GM19372 (cell line): ENCODE measurements at regions not wholly inside any gene's neighbourhood (a gene's known extent, or its start where the extent isn't known, plus 50 kb on each side); places are given as distances from the start of the nearest gene placed in this dataset.

Source experiments
- ATAC-seq: cut with Tn5 transposase; IDR thresholded peaks from one replicate; pipeline ENCODE4 v1.9.1; 2021; ENCODE audit warnings: mild to moderate bottlenecking, low read depth, moderate library complexity; ENCODE audit not compliant: unreplicated experiment

DNA sequence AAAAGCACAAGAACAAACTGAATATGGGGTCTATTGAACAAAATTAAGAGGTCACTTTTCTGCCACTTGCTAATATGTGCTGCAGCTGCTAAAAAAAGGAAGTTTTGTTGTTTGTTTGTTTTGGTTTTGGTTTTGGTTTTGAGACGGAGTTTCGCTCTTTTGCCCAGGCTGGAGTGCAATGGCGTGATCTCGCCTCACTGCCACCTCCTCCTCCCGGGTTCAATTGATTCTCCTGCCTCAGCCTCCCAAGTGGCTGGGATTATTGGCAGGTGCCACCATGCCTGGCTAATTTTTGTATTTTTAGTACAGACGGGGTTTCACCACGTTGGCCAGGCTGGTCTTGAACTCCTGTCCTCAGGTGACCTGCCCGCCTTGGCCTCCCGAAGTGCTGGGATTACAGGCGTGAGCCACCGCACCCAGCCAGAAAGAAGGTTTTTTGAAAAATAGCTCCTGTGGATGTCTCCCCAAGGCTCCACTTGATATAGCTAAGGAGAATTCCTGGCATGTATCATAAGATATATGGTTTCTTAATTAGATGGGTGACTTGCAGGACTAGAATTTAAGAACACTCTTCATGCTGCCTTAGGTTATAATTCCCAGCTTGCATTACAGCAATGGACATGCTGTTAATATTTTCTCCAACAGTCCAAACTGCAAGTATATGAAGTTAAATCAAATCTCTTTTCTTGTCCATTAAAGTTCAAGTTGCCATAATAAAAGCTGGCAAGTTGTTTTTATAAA is 237.6 kb upstream of the AMIGO2 start:
- peak; percentile 47 for ATAC-seq

DNA sequence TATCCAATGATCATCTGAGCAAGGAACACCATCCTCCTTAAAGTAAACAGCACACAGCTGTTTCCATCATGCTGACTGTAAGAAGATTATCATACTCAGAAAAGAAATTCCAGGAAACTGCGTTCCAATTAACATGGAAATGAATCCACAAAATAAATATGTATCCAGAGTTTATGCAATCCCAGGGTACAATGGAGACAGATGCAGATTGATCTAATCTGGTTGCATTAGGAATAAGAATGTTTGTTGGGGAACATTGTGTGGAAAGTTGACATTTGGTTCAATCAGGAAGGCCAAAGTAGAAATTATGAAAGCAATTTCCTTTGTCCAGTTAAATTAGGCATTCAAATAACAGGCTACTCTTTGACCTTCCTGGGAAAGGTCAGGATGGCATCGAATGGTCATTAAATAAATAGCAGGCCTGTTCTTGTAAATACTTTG is 236.9 kb upstream of the AMIGO2 start:
- no peak for ATAC-seq

DNA sequence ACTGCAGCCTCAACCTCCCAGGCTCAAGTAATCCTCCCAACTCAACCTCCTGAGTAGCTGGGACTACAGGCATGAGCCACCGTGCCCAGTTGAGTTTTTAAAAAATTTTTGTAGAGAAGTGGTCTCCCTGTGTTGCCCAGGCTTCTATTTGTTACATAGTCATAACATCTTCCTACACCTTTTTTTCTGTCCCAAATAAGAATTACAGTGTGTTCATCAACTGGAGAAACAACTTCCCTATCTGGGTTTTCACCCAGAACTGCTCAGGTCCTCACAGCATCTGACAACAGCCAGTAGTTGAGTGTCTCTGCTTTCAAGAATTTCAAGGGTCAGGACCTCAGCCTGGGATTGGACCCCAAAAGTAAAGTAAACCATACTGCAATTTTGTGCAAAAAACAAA is 235.2 kb upstream of the AMIGO2 start:
- ATAC-seq = no peak

DNA sequence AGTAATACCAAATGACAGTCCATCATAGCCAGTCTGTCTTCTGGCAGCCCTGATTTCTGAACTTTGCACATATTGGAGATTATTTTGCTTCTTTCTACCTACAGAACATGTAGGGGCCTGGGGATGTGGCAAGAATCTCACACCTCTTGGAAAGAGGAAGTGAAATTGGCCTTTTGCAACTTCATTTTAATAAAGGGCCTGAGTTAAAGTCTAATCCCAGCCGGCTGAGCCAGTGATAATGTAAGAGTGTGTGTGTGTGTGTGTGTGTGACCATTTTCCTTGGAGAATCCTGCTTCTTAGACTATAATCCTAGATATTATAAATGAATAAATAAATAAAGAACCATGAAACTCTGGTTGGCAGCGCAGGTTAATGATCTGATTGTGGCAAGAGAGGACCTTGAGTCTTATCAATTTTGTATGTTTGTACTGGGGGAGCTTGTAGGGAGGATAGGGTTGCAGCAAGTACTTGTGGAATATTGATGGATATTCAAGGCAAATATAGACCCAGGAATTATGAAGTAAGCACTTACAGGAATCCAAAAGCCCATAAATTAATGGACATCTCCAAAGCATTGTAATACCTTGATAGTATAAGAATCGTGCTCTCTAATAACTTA is 233.2 kb upstream of the AMIGO2 start:
- peak; percentile 87 for ATAC-seq

DNA sequence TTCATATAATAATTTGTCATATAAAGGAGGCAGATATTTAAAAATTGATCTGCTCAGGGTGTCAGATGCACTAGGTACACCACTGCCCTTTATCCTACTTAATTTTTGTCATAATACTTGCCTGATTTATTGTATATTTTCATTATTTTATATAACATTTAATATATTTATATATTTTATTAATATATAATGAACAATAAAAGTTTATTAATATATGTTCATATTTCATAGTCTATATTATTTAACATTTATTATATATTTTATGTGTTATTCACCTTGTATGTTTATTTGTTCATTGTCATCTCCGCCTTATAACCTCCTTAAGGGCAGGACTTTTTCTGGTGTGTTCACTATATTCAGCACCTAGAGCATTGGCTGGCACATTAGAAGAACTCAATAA is 232.4 kb upstream of the AMIGO2 start:
- no peak for ATAC-seq

DNA sequence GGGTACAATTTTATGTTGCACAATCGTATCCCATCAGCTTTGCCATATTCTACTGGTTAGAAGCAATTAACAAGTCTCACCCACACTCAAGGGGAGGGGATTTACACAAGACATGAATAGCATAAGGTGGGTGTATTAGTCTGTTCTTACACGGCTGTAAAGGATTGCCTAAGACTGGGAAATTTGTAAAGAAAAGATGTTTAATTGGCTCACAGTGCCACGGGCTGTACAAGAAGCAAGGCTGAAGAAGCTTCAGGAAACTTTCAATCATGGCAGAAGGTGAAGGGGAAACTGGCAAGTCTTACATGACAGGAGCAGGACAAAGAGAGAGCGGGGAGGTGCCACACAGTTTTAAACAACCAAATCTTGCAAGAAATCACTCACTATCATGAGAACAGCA is 231.8 kb upstream of the AMIGO2 start:
- no peak for ATAC-seq

DNA sequence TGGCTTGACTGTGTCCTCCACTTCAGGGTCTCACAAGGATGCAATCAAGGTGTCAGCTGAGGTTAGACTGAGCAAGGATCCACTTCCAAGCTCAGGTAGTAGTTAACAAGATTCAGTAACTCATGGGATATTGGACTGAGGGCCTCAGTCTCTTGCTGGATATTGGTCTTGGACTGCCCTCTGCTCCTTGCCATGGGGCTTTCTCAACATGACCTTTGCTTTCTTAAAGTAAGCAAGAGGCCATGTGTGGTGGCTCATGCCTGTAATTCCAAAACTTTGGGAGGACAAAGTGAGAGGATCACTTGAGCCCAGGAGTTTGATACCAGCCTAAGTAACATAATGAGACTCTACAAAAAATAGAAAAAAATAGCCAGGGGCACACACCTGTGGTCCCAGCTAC is 231.3 kb upstream of the AMIGO2 start:
- no peak for ATAC-seq

DNA sequence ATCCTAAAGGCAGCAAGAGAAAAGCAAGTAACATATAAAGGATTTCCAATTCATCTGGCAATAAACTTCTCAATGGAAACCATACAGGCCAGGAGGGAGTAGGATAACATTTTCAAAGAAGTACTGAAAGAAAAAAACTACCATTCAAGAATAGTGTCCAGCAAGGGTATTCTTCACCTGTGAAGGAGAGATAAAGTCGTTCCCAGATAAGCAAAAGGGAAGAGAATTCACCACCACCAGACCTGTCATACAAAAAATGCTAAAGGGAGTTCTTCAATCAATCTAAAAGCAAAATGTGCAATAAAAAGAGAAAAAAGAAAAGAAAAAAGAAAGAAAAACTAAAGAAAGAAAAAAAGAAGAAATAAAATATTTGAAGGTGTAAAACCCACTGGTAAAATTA is 228.9 kb upstream of the AMIGO2 start:
- no peak for ATAC-seq

DNA sequence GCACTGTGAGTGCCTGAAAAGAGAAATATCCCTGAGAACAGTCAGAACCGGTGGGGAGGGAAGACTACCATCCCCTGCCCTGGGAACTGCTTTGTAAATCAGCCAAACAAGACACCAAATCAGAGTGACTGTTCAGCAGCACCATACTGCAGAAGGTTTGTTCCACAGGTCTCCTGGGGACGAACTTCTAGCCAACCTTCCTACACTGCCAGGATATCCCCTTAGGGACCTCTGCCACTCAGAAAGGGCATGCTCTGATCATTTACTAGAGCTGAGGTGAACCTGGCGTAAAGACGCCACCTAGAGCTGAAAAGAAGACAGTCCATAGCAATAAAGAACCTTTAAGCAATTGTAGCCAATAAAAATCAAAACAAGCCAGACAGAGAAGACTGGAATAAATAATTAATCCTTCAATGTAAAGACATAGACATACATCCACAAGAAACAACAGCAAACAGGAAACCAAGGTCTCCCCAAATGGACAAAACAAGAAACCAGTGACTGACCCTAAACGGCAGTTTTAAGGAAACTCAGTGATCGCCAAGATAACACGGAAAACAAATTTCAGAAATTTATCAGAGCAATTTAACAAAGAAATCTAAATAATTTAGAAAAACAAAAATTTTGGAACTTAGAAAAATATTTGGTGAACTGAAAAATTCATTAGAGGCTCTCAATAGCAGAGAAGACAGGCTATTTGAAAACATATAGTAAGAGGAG is 228.1 kb upstream of the AMIGO2 start:
- peak; percentile 65 for ATAC-seq

DNA sequence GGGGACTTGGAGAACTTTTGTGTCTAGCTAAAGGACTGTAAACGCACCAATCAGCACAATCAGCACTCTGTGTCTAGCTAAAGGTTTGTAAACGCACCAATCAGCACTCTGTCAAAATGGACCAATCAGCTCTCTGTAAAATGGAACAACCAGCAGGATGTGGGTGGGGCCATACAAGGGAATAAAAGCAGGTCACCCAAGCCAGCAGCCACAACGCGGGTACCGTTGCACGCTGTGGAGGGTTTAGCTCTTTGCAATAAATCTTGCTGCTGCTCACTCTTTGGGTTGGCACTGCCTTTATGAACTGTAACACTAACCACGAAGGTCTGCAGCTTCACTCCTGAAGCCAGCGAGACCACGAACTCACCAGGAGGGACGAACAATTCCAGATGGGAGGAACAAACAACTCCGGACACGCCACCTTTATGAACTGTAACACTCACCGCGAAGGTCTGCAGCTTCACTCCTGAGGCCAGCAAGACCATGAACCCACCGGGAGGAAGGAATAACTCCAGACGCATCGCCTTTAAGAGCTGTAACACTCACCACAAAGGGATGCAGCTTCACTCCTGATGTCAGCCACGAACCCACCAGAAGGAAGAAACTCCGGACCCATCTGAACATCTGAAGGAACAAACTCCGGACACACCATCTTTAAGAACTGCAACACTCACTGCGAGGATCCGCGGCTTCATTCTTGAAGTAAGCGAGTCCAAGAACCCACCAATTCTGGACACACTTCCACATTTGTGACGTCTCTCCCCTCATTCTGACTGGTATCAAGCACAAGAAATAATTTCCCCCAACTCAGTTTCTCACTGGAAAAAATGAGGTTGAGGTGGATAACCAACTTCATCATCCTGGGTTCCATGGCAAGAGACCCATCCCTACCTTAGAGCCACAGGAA is 227.3 kb upstream of the AMIGO2 start:
- ATAC-seq = peak; percentile 23

DNA sequence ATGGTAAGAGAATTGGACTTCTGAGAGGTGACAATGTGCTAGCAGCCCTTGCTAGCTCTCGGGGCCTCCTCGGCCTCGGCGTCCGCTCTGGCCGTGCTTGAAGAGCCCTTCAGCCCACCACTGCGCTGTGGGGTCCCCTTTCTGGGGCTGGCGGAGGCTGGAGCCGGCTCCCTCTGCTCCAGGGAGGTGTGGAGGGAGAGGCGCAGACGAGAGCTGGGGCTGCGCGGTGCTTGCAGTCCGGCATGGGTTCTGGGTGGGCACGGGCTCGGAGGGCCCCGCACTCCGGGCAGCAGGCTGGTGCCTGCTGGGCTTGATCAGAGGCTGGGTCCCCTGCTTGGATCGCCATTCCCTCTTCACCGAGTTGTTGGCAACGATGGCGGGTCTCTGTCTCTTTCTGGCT is 226.4 kb upstream of the AMIGO2 start:
- no peak for ATAC-seq

DNA sequence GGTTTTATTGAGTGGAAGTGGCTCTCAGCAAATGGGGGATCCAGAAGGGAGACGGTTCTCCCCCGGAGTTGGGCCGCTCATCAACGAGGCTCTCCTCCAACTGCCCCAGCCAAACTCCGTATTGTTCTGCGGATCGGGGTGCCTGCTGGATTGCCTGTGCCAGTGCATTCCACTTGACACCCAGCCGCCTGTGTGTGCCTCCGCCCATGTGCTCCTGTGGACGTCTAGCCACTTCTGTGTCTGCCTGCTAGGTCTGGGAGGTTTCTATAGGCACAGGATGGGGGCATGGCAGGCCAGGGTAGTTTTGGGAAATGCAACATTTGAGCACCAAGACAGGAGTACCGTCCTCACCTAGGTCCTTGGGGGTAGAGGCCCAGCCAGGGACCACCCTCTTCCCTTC is 225.7 kb upstream of the AMIGO2 start:
- no peak for ATAC-seq

DNA sequence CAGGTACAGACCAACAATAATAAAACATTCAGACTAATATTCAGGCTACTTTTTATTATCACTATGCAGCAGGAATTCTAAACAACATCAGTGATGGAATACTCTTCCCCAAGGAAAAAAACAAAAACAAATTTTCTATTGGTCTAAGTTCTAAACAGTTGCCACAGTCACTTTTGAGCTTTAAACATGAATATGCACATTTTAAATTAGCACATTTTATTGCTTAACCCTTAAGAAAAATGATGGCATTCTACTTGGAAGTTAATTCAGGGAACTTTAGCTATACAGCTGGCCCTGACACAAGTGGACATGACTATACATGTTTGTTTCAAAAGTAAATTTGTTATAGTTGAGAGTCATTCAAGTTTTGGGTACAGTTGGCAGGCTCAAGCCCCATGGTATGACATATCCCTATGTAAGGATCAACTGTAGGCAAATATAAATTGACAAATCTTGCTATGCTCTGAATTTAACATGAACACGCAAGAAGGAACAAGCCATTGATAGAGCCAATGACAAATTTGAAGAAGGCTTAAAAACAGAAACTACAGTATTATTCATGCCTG is 224.3 kb upstream of the AMIGO2 start:
- no peak for ATAC-seq

DNA sequence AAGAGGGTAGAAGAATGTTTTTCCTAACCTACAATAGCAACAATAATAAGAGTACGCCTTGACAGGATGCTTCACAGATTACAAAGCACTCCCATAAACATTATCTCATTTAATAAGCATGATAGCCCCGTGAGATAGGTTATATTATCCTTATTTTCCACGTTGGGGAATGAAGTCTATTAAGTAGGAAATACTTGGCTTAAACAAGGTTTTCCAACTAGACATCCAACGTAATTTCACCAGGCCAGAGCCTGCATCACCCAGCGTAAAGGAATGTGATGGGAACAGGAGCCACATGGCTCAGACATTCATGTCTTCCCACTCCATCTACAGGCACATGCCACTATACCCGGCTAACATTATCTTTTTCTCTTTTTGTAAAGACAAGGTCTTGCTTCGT is 223.4 kb upstream of the AMIGO2 start:
- no peak for ATAC-seq

DNA sequence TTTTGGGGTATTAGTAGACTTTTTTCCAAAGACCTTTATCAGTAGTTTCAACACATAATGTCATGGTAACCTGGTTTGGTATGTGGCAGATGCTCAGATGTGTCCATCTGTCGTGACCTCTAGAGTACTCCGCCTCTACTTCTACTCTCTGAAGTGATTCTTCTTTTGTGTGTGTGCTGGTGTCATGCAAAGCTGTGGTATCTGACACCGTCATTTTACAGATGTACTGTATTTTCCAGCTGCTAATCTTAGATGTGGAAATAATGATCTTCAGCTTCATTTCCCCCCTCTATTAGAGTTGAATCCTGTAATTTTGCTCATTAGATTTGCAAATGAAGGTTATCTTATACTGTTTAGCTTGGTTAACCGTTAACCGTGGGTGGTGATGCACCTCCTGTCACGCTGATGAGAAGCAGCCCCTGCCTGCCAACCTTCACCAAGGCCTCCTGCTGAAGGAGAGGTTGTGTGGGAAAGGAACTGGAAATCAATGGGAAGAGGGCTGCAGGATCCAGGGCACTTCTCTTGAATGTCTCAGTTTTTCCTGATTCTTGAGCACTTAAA is 222.4 kb upstream of the AMIGO2 start:
- peak; percentile 86 for ATAC-seq

DNA sequence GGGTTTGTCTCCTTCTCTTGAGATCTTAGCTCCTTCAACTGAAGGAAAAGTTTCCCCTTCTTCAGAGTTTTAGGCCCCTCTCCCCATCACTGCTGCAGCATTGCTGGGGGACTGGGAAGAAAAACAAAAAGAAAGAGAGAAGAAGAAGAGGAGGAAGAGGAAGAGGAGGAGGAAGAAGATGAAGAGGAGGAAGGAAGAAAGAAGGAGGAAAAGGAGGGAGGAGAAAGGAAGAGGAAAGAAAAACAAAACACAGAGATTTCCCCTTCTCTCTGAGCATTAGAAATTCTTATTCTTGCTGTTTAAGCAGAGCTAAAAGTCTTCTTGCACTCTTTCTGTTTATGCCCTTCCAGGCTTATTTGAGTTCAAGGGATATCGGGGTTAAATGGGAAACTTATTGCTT is 219.8 kb upstream of the AMIGO2 start:
- ATAC-seq = no peak

DNA sequence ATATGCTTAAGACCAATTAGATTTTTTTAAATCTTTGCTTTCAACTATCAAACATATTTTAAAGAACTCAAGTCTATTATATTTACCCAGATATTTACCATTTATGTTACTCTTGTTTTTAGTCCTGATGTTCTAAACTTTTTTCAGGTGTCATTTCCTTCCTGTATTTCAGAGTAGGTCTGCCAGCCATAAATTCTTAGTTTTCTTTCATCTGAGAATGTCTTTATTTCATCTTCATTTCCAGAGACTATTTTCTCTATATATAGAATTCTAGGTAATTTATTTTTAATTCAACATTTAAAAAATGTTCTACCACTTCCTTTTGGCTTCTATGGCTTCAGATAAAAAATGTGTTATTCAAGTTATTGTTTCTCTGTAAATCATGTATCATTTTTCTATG is 218.2 kb upstream of the AMIGO2 start:
- ATAC-seq = no peak

DNA sequence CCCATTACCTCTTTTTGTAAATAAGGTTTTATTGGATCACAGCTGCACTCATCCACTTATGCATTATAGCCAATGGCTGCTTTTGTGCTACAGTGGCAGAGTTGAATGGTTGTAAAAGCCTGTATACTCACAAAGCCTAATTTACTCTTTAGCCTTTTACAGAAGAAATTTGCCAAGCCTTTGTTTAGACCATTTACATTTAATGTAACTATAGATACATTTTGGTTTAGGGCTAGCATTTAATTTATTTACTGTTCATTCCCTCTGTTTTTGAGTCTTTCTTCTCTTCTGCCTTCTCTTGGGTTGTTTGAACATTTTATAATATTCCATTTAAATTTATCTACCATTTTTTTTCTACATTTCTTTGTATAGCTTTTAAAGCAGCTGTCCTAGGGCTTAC is 217.1 kb upstream of the AMIGO2 start:
- no peak for ATAC-seq

DNA sequence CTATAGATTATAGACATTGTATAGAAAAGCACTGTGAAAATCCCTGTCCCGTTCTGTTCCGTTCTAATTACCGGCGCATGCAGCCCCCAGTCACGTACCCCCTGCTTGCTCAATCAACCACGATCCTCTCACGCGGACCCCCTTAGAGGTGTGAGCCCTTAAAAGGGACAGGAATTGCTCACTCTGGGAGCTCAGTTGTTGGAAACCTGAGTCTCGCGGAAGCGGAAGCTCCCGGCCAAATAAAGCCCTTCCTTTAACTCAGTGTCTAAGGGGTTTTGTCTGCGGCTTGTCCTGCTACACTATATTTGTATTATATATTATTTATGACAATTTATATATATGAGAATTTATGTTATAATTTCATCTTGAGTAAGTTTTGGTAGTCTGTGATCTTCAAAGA is 213.6 kb upstream of the AMIGO2 start:
- no peak for ATAC-seq

DNA sequence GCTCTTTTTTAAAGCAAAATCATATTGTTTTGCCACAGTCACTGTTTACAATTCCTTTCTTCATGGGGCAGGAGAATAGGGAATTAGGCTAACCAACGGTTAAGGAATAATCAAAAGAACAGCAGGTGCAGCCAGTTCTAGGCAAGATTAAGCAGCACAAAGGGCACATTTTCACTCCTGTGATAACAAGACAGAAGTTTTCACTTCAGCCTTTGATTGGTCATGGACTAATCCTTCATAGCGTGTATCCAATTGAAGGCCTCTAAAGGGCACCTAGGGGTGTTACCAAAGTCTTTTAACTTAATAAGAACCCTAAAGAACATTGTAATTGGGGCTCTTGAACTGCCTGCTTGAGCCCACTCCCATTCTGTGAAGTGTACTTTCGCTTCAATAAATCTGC is 206.9 kb upstream of the AMIGO2 start:
- ATAC-seq = no peak
